ENCODE measurements at regions not wholly inside any gene's neighbourhood (a gene's known extent, or its start where the extent isn't known, plus 50 kb on each side); places are given as distances from the start of the nearest gene placed in this dataset.

GRCh38 chr2:64258566-64258965 lies 114.3 kb upstream of the PELI1 start:
- Histone ChIP-seq H3K9me3 (ENCODE audit: insufficient read depth, low read length) (no peaks in the 10 kb centered on the region), H3K4me2 (ENCODE audit: low read length) (no peak overlapping the region), H3K9ac (ENCODE audit: low read length) (no peak overlapping the region), H3K27ac (ENCODE audit: low read length) (no peak overlapping the region), H3K4me1 (ENCODE audit: low read length) (peaks cover 25% of the 10 kb centered on the region), H3K27me3 (ENCODE audit: low read depth, low read length) (no peaks in the 10 kb centered on the region), H3K4me3 (ENCODE audit: low read length) (no peak overlapping the region), H3K36me3 (replicated peaks; ENCODE audit: low read depth, low read length) (no peaks in the 10 kb centered on the region), H4K20me1 (ENCODE audit: insufficient read depth, low read length) (no peaks in the 10 kb centered on the region), H3K79me2 (ENCODE audit: low read length) (no peaks in the 10 kb centered on the region), H2AFZ (ENCODE audit: low read depth, low read length) (no peak overlapping the region)
- TF ChIP-seq CTCF (IDR thresholded peaks at IDR 0.05; ENCODE audit: low read depth, low read length) (no peak), EZH2phosphoT487 (IDR thresholded peaks at IDR 0.05; ENCODE audit: low read depth) (no peak)

GRCh38 chr2:64259312-64259711 lies 115.1 kb upstream of the PELI1 start:
- Histone ChIP-seq H3K27ac (ENCODE audit: low read length) (no peak overlapping the region), H3K9ac (ENCODE audit: low read length) (no peak overlapping the region), H3K4me2 (ENCODE audit: low read length) (no peak overlapping the region), H3K36me3 (replicated peaks; ENCODE audit: low read depth, low read length) (no peaks in the 10 kb centered on the region), H3K79me2 (ENCODE audit: low read length) (no peaks in the 10 kb centered on the region), H2AFZ (ENCODE audit: low read depth, low read length) (no peak overlapping the region), H3K27me3 (ENCODE audit: low read depth, low read length) (no peaks in the 10 kb centered on the region), H4K20me1 (ENCODE audit: insufficient read depth, low read length) (no peaks in the 10 kb centered on the region), H3K4me1 (ENCODE audit: low read length) (peaks cover 27% of the 10 kb centered on the region), H3K4me3 (ENCODE audit: low read length) (no peak overlapping the region), H3K9me3 (ENCODE audit: insufficient read depth, low read length) (no peaks in the 10 kb centered on the region)
- TF ChIP-seq CTCF (IDR thresholded peaks at IDR 0.05; ENCODE audit: low read depth, low read length) (no peak), EZH2phosphoT487 (IDR thresholded peaks at IDR 0.05; ENCODE audit: low read depth) (no peak)

GRCh38 chr2:64260093-64260803 lies 116.0 kb upstream of the PELI1 start:
- Histone ChIP-seq H3K27ac (ENCODE audit: low read length) (peak overlapping the region; percentile 51), H3K36me3 (replicated peaks; ENCODE audit: low read depth, low read length) (no peaks in the 10 kb centered on the region), H3K4me2 (ENCODE audit: low read length) (peak overlapping the region; percentile 70), H3K27me3 (ENCODE audit: low read depth, low read length) (no peaks in the 10 kb centered on the region), H3K79me2 (ENCODE audit: low read length) (no peaks in the 10 kb centered on the region), H2AFZ (ENCODE audit: low read depth, low read length) (peak overlapping the region; percentile 54), H3K4me3 (ENCODE audit: low read length) (peak overlapping the region; percentile 60), H3K9me3 (ENCODE audit: insufficient read depth, low read length) (no peaks in the 10 kb centered on the region), H4K20me1 (ENCODE audit: insufficient read depth, low read length) (no peaks in the 10 kb centered on the region), H3K4me1 (ENCODE audit: low read length) (peaks cover 27% of the 10 kb centered on the region), H3K9ac (ENCODE audit: low read length) (peak overlapping the region; percentile 62; the same call in 1 of the 2 replicates)
- TF ChIP-seq CTCF (IDR thresholded peaks at IDR 0.05; ENCODE audit: low read depth, low read length) (no peak), EZH2phosphoT487 (IDR thresholded peaks at IDR 0.05; ENCODE audit: low read depth) (no peak)

GRCh38 chr2:64260817-64261216 lies 116.6 kb upstream of the PELI1 start:
- peaks cover 27% of the 10 kb centered on the region for H3K4me1 ChIP-seq (ENCODE audit: low read length)
- H3K79me2 ChIP-seq (ENCODE audit: low read length), result no peaks in the 10 kb centered on the region
- peak overlapping the region; percentile 62 for H3K9ac ChIP-seq (ENCODE audit: low read length)
- no peaks in the 10 kb centered on the region for H4K20me1 ChIP-seq (ENCODE audit: insufficient read depth, low read length)
- peak overlapping the region; percentile 60 for H3K4me3 ChIP-seq (ENCODE audit: low read length)
- no peaks in the 10 kb centered on the region for H3K9me3 ChIP-seq (ENCODE audit: insufficient read depth, low read length)
- peak overlapping the region; percentile 54 for H2AFZ ChIP-seq (ENCODE audit: low read depth, low read length)
- no peaks in the 10 kb centered on the region for H3K27me3 ChIP-seq (ENCODE audit: low read depth, low read length)
- H3K4me2 ChIP-seq (ENCODE audit: low read length), result peak overlapping the region; percentile 70
- no peaks in the 10 kb centered on the region for H3K36me3 ChIP-seq (replicated peaks; ENCODE audit: low read depth, low read length)
- TF ChIP-seq EZH2phosphoT487 (IDR thresholded peaks at IDR 0.05; ENCODE audit: low read depth) (no peak), CTCF (IDR thresholded peaks at IDR 0.05; ENCODE audit: low read depth, low read length) (no peak)
- peak overlapping the region; percentile 51 for H3K27ac ChIP-seq (ENCODE audit: low read length)

Measured in OCI-LY3 (cell line).